GM23248 (cell line): ENCODE measurements at regions not wholly inside any gene's neighbourhood (a gene's known extent, or its start where the extent isn't known, plus 50 kb on each side); places are given as distances from the start of the nearest gene placed in this dataset.

ENCODE experiments used
- EZH2 ChIP-seq: fragments of 200-600 bp; sonication (generic); IDR thresholded peaks from 2 replicates; pipeline ENCODE4 v1.6.1; 2018; ENCODE audit warnings: antibody characterized with exemption, mild to moderate bottlenecking; ENCODE audit not compliant: insufficient read depth, poor library complexity, severe bottlenecking
- EZH2phosphoT487 ChIP-seq: fragments of 200-600 bp; sonication (generic); IDR thresholded peaks from 2 replicates; pipeline ENCODE4 v1.6.1; 2018; ENCODE audit warnings: antibody characterized with exemption, moderate library complexity, mild to moderate bottlenecking, low read depth; ENCODE audit not compliant: insufficient read depth

GRCh38 chr4:187098429-187098828 is 374.8 kb upstream of the FAT1 start:
- TF ChIP-seq EZH2 (no peak), EZH2phosphoT487 (no peak)
